Fibroblast of the aortic adventitia (primary cell): ENCODE measurements at regions not wholly inside any gene's neighbourhood (a gene's known extent, or its start where the extent isn't known, plus 50 kb on each side); places are given as distances from the start of the nearest gene placed in this dataset.

Source experiments
- DNase-seq: peaks from one replicate; pipeline ENCODE4 v3.0.0-alpha.2; 2010; ENCODE audit warnings: low read depth
- H3K4me3 ChIP-seq: 2 replicates; pipeline ENCODE4 v1.5.1; 2011; ENCODE audit warnings: low read depth, mild to moderate bottlenecking, control low read depth, low read length, moderate library complexity
- CTCF ChIP-seq: IDR thresholded peaks from 2 replicates; pipeline ENCODE4 v1.5.1; 2011; ENCODE audit warnings: mild to moderate bottlenecking, low read length, control low read depth, inconsistent platforms; ENCODE audit not compliant: insufficient read depth

- H3K4me3 ChIP-seq: no peak overlapping the region
- TF ChIP-seq CTCF: no peak
- no peak for DNase-seq
Measured at GRCh38 chr7:85512790-85513189, 325.9 kb upstream of the SEMA3D start.

GRCh38 chr7:85510287-85510686, 323.4 kb upstream of the SEMA3D start:
- DNase-seq: no peak
- H3K4me3 ChIP-seq: no peak overlapping the region
- TF ChIP-seq CTCF: no peak

GRCh38 chr7:85509476-85509875, 322.6 kb upstream of the SEMA3D start:
- no peak for TF ChIP-seq CTCF
- H3K4me3 ChIP-seq: no peak overlapping the region
- no peak for DNase-seq

GRCh38 chr7:85508642-85509410, 322.0 kb upstream of the SEMA3D start:
- no peak overlapping the region for H3K4me3 ChIP-seq
- peak; percentile 67 for DNase-seq
- TF ChIP-seq CTCF: no peak

GRCh38 chr7:85498031-85498430, 311.2 kb upstream of the SEMA3D start:
- H3K4me3 ChIP-seq: no peak overlapping the region
- DNase-seq: peak; percentile 13
- TF ChIP-seq CTCF: no peak

GRCh38 chr7:85489498-85489897, 302.6 kb upstream of the SEMA3D start:
- no peak for TF ChIP-seq CTCF
- peak; percentile 92 for DNase-seq
- H3K4me3 ChIP-seq: no peak overlapping the region

- H3K4me3 ChIP-seq: no peak overlapping the region
- DNase-seq: no peak
- no peak for TF ChIP-seq CTCF
Measured at GRCh38 chr7:85488406-85488805, 301.6 kb upstream of the SEMA3D start.
